GM21825 (cell line): ENCODE measurements at regions not wholly inside any gene's neighbourhood (a gene's known extent, or its start where the extent isn't known, plus 50 kb on each side); places are given as distances from the start of the nearest gene placed in this dataset.

Source experiments
- ATAC-seq: cut with Tn5 transposase; IDR thresholded peaks from one replicate; pipeline ENCODE4 v1.9.1; 2021; ENCODE audit warnings: mild to moderate bottlenecking, moderate library complexity; ENCODE audit not compliant: unreplicated experiment

DNA sequence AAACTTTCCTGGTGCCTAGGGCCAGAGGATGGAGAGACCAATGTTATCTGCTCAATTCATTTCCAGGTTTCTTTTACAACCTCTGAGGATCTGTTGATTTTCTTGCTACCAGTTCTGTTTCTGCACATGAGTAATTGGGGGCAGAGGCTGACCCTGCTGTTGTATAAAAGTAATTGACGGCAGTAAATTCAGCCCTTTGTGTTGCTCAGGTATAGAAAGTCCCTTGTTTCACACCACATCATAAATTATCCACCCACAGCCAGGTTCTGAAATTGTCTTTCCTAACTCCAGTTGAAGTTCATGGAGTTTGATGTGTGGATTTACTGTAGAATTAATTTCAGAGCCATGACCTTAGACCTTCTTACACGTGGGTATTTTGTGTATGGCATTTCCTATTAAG lies 107.4 kb upstream of the GRIK2 start:
- no peak for ATAC-seq

DNA sequence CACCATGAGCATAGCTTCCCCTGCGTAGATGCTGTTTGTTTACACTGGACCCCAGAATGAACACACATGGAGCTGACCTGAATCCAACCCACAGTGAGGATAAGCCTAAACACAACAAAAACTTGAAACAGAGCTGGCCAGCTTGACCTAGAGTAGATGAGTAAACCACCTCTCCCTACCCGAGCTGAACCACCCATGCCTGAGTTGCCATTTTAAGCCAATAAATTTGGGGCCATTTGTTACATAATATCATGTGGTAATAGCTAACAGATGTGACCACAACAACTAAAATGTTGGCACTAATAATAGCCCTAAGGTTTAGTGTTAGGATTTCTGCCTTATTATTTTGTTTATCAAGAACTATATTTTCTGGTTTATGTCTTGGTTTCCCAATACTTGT lies 103.2 kb upstream of the GRIK2 start:
- ATAC-seq: no peak

DNA sequence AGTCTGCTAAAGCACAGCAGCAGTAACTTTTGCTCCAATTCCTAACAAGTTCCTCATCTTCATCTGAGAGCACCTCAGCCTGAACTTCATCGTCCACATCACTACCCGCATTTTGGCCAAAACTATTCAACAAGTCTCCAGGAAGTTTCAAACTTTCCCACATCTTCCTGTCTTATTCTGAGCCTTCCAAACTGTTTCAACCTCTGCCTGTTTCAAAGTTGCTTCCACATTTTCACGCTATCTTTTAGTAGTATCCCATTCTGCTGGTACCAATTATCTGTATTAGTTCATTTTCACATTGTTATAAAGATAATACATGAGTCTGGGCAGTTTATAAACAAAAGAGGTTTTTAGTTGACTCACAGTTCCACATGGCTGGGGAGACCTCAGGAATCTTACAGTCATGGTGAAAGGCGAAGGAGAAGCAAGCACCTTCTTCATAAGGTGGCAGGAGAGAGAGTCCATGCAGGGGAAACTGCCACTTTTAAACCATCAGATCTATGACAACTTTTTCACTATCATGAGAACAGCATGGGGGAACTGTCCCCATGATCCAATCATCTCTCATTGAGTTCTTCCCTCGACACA lies 99.4 kb upstream of the GRIK2 start:
- no peak for ATAC-seq

DNA sequence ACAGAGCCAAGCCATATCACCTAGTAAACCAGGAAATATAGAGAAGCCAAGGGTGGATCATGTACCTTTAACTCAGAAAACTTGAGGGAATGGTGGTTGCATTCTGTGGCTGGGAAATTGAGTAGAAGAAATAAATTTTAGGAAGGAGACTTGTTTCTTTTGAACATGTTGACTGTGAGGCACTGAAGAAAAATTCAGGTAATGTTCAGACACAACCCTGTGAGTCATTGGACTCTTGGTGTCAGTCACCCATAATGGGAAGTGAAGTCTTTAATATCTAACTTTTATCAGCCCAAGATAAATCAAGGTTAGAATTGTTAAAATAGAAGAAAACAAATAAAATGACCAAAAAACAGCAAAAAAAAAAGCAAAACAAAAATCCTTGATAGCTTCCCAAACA lies 98.8 kb upstream of the GRIK2 start:
- ATAC-seq: no peak

DNA sequence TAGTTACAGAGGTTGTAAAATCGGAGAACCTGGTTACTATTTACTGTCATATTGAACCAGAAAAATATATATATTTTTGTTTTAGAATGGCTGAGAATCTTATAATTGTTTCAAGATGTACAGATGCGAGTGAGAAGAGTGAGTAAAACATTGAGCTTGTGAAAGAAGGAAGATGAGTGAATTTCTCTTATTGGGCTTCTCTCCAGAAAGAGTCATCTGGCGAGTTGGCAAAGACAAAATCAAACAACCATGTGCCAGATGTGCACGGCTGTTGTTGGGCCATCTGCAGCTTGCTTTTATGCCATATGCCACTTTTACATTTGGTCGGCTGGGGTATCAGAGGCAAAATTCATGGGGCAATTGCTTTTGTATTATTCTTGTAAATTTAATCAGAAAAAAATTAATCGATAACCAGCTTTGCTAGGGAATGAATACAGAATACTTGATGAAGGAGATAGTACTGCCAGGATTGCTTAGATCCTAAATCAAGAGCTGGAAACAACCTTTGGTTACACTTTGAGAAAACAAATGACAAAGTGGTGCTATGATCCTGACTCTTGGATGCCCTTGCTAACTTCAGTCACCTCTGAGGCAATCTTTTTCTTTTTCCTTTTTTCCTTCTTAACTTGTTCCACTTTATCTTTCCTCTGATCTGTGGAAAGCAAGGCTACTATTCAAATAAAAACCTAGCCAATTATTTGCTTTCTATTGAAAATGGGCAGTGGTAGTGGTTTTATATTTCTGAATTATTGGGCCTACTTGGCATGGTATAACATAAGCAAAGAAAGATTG lies 97.1 kb upstream of the GRIK2 start:
- ATAC-seq: no peak

DNA sequence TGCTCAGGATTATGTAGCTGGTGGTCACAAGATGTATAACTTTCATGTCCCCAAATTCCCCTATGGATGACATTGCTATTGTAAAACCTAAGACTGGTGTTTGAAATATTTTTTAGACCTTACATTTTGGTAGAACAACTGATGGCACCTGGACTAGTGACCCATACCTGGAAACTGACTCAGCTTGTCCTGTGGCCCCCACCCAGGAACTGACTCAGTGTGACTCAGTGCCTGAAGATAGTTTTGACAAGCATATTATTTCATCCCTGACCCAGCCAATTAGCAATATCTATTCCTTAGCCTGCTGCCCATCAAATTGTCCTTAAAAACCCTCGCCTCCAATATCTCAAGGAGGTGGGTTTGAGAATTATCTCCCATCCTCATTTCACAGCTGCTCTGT lies 90.9 kb upstream of the GRIK2 start:
- no peak for ATAC-seq

DNA sequence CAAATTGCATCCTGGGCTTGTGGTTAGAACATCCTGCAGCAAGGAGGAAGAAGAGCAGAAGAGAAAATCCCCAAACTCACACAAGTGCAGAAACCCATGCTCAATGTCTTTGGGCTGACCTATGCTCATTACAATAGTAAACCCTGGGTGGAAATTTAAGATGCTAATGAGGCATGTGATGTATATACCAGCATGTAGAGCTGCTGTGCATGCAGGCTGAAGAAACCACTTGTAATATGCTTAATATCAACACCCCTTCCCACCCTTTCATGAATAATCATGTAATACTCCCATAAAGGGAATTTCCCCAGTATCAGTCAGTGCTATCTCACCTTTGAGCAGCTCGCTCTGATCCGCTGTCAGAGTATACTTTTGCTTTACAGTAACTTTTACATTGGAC lies 90.0 kb upstream of the GRIK2 start:
- ATAC-seq: no peak

DNA sequence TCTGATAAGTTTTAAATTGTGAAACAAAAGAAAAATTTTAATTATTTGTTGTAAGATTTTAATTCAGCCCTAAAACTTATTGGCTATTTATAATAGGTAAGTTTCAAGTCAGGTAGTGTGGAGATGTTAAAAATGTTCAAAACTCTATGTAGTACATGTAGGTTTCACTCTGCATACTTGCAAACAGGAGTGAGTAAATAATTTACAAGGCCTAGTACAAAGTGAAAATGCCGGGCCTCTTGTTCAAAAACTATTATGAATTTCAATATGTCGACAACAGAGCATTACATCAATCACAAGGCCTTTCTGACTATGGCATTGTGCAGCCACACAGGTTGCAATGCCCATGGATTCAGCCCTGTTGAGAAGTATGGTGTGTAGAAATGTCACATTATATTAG lies 80.9 kb upstream of the GRIK2 start:
- ATAC-seq: no peak

DNA sequence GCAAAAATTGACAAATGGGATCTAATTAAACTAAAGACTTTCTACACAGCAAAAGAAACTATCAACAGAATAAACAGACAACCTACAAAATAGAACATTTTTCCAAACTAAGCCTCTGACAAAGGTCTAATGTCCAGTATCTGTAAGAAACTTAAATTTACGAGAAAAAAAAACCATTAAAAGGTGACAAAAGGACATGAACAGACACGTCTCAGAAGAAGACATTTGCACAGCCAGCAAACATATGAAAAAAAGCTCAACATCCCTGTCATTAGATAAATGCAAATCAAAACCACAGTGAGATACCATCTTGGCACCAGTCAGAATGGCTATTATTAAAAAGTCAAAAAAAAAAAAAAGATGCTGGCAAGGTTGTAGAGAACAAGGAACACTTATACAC lies 70.6 kb upstream of the GRIK2 start:
- no peak for ATAC-seq

DNA sequence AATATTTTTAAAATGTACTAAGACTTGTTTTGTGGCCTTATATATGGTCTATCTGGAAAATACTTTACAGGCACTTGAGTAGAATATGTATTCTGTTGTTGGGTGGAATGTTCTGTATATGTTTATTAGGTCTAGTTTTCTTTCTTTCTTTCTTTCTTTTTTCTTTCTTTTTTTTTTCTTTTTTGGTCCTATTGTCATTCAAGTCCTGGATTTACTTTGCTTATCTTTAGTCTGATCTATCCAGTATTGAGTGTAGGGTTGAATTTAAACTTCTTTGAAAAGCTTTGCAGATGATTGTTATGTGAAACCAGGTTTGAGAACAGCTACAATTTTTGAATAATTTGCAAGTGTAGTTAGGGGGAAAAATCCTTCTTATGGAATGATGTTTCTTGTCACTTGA lies 67.1 kb upstream of the GRIK2 start:
- no peak for ATAC-seq

DNA sequence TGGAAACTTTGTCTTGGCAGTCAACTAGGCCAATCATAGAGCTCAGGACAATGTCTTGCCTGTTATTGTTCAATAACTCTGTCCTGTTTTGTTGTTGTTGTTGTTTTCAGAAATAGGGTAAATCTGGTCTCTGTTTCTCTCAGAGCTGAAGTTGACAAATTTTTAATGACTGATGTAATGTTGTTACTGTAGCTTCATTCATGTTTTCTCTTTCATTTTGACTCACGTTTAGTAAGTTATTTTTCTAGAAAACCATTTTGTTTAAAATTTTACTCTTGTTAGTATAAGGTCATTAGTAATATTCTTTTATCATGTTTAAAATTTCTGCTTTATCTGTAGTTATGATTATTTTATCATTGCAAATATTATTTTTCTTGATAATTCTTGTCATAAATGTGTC lies 51.6 kb upstream of the GRIK2 start:
- ATAC-seq: no peak
